ENCODE measurements at regions not wholly inside any gene's neighbourhood (a gene's known extent, or its start where the extent isn't known, plus 50 kb on each side); places are given as distances from the start of the nearest gene placed in this dataset.
"Not testable (repeated sequence)": the region's sequence is repeated elsewhere in the genome, so short reads cannot be mapped to it uniquely, and the experiment has no call there.

- DNase-seq (ENCODE audit: low read depth), result peak; percentile 9
Observed at GRCh38 chr6:23775127-23775526, 350.9 kb upstream of the NRSN1 start.

- DNase-seq (ENCODE audit: low read depth), result no peak
Observed at GRCh38 chr6:23783901-23784300, 342.1 kb upstream of the NRSN1 start.

- DNase-seq (ENCODE audit: low read depth), result no peak
Observed at GRCh38 chr6:23784301-23784919, 341.6 kb upstream of the NRSN1 start.

- no peak for DNase-seq (ENCODE audit: low read depth)
Observed at GRCh38 chr6:23790756-23791155, 335.3 kb upstream of the NRSN1 start.

- DNase-seq (ENCODE audit: low read depth), result no peak
Observed at GRCh38 chr6:23797041-23797440, 329.0 kb upstream of the NRSN1 start.

GRCh38 chr6:23804289-23804688 lies 321.7 kb upstream of the NRSN1 start:
- DNase-seq (ENCODE audit: low read depth), result not testable (repeated sequence)

GRCh38 chr6:23821141-23821540 lies 304.9 kb upstream of the NRSN1 start:
- not testable (repeated sequence) for DNase-seq (ENCODE audit: low read depth)

GRCh38 chr6:23823421-23823820 lies 302.6 kb upstream of the NRSN1 start:
- no peak for DNase-seq (ENCODE audit: low read depth)

- DNase-seq (ENCODE audit: low read depth), result no peak
Observed at GRCh38 chr6:23826572-23826971, 299.4 kb upstream of the NRSN1 start.

GRCh38 chr6:23828861-23829260 lies 297.2 kb upstream of the NRSN1 start:
- DNase-seq (ENCODE audit: low read depth), result no peak

GRCh38 chr6:23841116-23841515 lies 284.9 kb upstream of the NRSN1 start:
- DNase-seq (ENCODE audit: low read depth), result no peak

GRCh38 chr6:23842760-23843159 lies 283.3 kb upstream of the NRSN1 start:
- DNase-seq (ENCODE audit: low read depth), result no peak

- DNase-seq (ENCODE audit: low read depth), result no peak
Observed at GRCh38 chr6:23851522-23851921, 274.5 kb upstream of the NRSN1 start.

- DNase-seq (ENCODE audit: low read depth), result not testable (repeated sequence)
Observed at GRCh38 chr6:23853566-23854133, 272.4 kb upstream of the NRSN1 start.

- DNase-seq (ENCODE audit: low read depth), result not testable (repeated sequence)
Observed at GRCh38 chr6:23854154-23854553, 271.9 kb upstream of the NRSN1 start.

- DNase-seq (ENCODE audit: low read depth), result no peak
Observed at GRCh38 chr6:23855497-23856116, 270.4 kb upstream of the NRSN1 start.

GRCh38 chr6:23870496-23870895 lies 255.5 kb upstream of the NRSN1 start:
- DNase-seq (ENCODE audit: low read depth), result no peak

- DNase-seq (ENCODE audit: low read depth), result no peak
Observed at GRCh38 chr6:23873161-23873560, 252.9 kb upstream of the NRSN1 start.

- DNase-seq (ENCODE audit: low read depth), result no peak
Observed at GRCh38 chr6:23875006-23875405, 251.0 kb upstream of the NRSN1 start.

- no peak for DNase-seq (ENCODE audit: low read depth)
Observed at GRCh38 chr6:23879816-23880215, 246.2 kb upstream of the NRSN1 start.

- DNase-seq (ENCODE audit: low read depth), result peak; percentile 76
Observed at GRCh38 chr6:23890543-23891227, 235.3 kb upstream of the NRSN1 start.

- no peak for DNase-seq (ENCODE audit: low read depth)
Observed at GRCh38 chr6:23905133-23905815, 220.7 kb upstream of the NRSN1 start.

- DNase-seq (ENCODE audit: low read depth), result no peak
Observed at GRCh38 chr6:23910420-23910819, 215.6 kb upstream of the NRSN1 start.
